Right lobe of liver (tissue), 6 donors: ENCODE measurements at regions not wholly inside any gene's neighbourhood (a gene's known extent, or its start where the extent isn't known, plus 50 kb on each side); places are given as distances from the start of the nearest gene placed in this dataset.
A peak's percentile ranks its signal among the peaks of the same experiment; 100 is the strongest.

Experiments
- ATAC-seq, 4 donors: fragments of 200-7000 bp; cut with Tn5 transposase; one replicate each; pipeline ENCODE4 v1.9.1; 2020; ENCODE audit warnings: mild to moderate bottlenecking in 4 of 4, moderate library complexity in 4 of 4
- DNase-seq, 3 donors: peaks; one replicate each; pipeline ENCODE4 v3.0.0-alpha.2; 2020
- H3K27ac ChIP-seq, 3 donors: fragments of 200-600 bp; one replicate each; pipeline ENCODE4 v1.8.0; 2022
- H3K27me3 ChIP-seq, 2 donors: fragments of 200-600 bp; one replicate each; pipeline ENCODE4 v1.8.0; 2022
- H3K36me3 ChIP-seq, 4 donors: fragments of 200-600 bp; sonication (generic) in 1 of 4; one replicate each; pipeline versions ENCODE4 v1.5.1 to v1.8.0; 2017 to 2022; ENCODE audit warnings: control low read depth in 1 of 4
- H3K4me1 ChIP-seq, 4 donors: fragments of 200-600 bp; sonication (generic) in 1 of 4; one replicate each; pipeline versions ENCODE4 v1.5.1 to v1.8.0; 2017 to 2022; ENCODE audit warnings: control low read depth in 1 of 4
- H3K4me3 ChIP-seq, 3 donors: fragments of 200-600 bp; one replicate each; pipeline ENCODE4 v1.8.0; 2022
- H3K9me3 ChIP-seq, 4 donors: fragments of 200-600 bp; sonication (generic) in 1 of 4; one replicate each; pipeline versions ENCODE4 v1.5.1 to v1.8.0; 2017 to 2022; ENCODE audit warnings: control low read depth in 1 of 4
- POLR2A ChIP-seq: fragments of 450-650 bp; IDR thresholded peaks from one replicate; pipeline ENCODE4 v1.6.1; 2017; ENCODE audit warnings: antibody characterized with exemption, mild to moderate bottlenecking
- WGBS: methylation state at CpG from one replicate; pipeline ENCODE4 v1.1.6; 2018; ENCODE audit warnings: low coverage, low lambda C conversion rate; ENCODE audit not compliant: insufficient coverage; ENCODE audit errors: missing lambda C conversion rate; 5-methylcytosine and 5-hydroxymethylcytosine counted together
- intact Hi-C, 2 donors: fragments of 100-400 bp; cut with DNase I; formaldehyde crosslinking; loops; one replicate each; pipeline versions ENCODE4 v1.11.2 to v1.14.1; 2022
- TF ChIP-seq, protein P1 (sequence below), 4 donors: fragments of 200-600 bp in 3 of 4; fragments of 450-650 bp in 1 of 4; IDR thresholded peaks; one replicate each; pipeline versions ENCODE4 v1.5.1 to v1.8.0; 2016 to 2022; ENCODE audit warnings: antibody characterized with exemption in 4 of 4, mild to moderate bottlenecking in 2 of 4
- donor health status: DM: no; HTN: yes; CAD: no.
- donor health status: DM: no; HTN: no; CAD: no.
- donor health status: DM: no; HTN: no; CAD: no.
- donor health status: DM: no; HTN: yes; CAD: no.
- donor health status: DM: no; HTN: yes; CAD: no.

DNA sequence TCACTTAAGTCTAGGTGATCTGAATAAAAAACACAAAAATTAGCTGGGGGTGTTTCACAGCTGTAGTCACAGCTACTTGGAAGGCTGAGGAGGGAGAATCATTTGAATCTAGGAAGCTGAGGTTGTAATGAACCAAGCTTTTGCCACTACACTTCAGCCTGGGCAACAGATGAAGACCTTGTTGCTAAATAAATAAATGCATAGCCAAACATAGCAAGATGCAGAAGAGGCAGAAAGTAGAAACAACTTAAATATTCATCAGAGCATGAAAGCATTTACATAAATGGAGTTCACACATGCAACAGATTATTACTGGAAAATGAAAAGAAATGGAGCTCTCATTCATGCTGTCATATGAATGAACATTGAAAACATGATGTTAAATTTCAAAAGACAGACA lies 348.9 kb upstream of the HSFY2 start:
- intact Hi-C loops: no loop called here

DNA sequence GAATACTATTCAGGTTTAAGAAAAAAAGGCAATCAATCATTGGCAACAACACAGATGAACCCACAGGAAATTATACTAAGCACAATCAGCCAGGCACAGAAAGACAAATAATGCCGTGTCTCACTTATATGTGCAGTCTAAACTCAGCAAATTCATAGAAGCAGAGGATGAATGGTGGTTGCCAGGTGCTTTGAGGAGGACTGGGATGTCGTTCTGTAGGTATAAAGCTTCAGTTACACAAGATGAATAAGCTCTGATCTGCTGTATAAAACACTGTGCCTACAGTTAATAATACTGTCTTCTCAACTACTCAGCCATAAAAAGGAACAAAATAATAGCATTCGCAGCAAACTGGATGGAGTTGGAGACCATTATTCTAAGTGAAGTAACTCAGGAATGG lies 324.8 kb upstream of the HSFY2 start:
- TF ChIP-seq, protein P1, sequence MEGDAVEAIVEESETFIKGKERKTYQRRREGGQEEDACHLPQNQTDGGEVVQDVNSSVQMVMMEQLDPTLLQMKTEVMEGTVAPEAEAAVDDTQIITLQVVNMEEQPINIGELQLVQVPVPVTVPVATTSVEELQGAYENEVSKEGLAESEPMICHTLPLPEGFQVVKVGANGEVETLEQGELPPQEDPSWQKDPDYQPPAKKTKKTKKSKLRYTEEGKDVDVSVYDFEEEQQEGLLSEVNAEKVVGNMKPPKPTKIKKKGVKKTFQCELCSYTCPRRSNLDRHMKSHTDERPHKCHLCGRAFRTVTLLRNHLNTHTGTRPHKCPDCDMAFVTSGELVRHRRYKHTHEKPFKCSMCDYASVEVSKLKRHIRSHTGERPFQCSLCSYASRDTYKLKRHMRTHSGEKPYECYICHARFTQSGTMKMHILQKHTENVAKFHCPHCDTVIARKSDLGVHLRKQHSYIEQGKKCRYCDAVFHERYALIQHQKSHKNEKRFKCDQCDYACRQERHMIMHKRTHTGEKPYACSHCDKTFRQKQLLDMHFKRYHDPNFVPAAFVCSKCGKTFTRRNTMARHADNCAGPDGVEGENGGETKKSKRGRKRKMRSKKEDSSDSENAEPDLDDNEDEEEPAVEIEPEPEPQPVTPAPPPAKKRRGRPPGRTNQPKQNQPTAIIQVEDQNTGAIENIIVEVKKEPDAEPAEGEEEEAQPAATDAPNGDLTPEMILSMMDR (IDR thresholded peaks at IDR 0.05): no peak
- no peak for TF ChIP-seq POLR2A
- no peaks in the 10 kb centered on the region for H3K9me3 ChIP-seq
- intact Hi-C loops: no loop called here
- no peak overlapping the region for H3K4me3 ChIP-seq
- DNase-seq: no peak
- no peak overlapping the region for H3K27ac ChIP-seq
- H3K4me1 ChIP-seq: no peaks in the 10 kb centered on the region
- WGBS: no CpG with 5 or more reads among the region's 3 CpGs
- no peaks in the 10 kb centered on the region for H3K27me3 ChIP-seq
- ATAC-seq: no peak
- H3K36me3 ChIP-seq: no peaks in the 10 kb centered on the region

More for the DNA sequence above, 348.9 kb upstream of the HSFY2 start:
- ATAC-seq: no peak
- Histone ChIP-seq H3K4me3 (no peak overlapping the region), H3K4me1 (no peaks in the 10 kb centered on the region), H3K27ac (no peak overlapping the region), H3K27me3 (no peaks in the 10 kb centered on the region), H3K36me3 (no peaks in the 10 kb centered on the region), H3K9me3 (no peaks in the 10 kb centered on the region)
- no peak for DNase-seq
- TF ChIP-seq, protein P1 (IDR thresholded peaks at IDR 0.05): no peak
- no peak for TF ChIP-seq POLR2A

DNA sequence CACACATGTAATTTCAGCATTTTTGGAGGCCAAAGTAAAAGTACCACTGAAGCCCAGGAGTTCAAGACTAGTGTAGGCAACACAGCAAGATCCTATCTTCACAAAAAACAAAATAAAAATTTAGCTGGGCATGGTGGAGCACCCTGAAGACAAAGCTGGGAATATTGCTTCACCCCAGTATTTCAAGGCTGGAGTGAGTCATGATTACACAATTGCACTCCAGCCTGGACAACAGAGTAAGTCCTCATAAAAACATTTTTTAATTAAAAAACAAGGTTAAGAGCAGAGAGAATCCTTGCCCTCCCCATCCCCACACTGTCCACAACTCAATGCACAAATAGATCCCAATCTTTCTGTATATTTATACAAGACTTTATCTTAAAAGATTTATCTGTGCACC lies 321.9 kb upstream of the HSFY2 start:
- no peaks in the 10 kb centered on the region for H3K4me1 ChIP-seq
- intact Hi-C loops: no loop called here
- H3K27me3 ChIP-seq: no peaks in the 10 kb centered on the region
- no peak for DNase-seq
- no peak overlapping the region for H3K4me3 ChIP-seq
- no peak overlapping the region for H3K27ac ChIP-seq
- H3K9me3 ChIP-seq: no peaks in the 10 kb centered on the region
- H3K36me3 ChIP-seq: no peaks in the 10 kb centered on the region
- no peak for TF ChIP-seq POLR2A
- TF ChIP-seq, protein P1 (IDR thresholded peaks at IDR 0.05): no peak
- no peak for ATAC-seq

DNA sequence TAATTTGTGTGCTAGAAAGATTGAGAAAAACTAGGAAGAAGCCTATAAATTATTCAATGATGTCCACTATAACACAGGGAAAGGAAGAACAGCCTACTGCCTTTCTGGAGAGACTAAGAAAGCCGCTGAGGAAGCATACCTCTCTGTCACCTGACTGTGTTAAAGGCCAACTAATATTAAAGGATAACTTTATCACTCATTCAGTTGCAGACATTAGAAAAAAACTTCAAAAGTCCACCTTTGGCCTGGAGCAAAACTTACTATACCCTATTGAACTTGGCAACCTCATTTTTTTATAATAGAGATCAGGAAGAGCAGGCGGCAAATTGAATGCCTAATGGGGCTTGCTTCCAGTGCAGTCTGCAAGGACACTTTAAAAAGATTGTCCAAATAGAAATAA lies 309.5 kb upstream of the HSFY2 start:
- Histone ChIP-seq H3K27me3 (no peaks in the 10 kb centered on the region), H3K4me1 (no peaks in the 10 kb centered on the region), H3K27ac (no peak overlapping the region), H3K36me3 (no peaks in the 10 kb centered on the region), H3K4me3 (no peak overlapping the region), H3K9me3 (no peaks in the 10 kb centered on the region)
- no CpG with 5 or more reads among the region's 2 CpGs for WGBS
- intact Hi-C loops: no loop called here
- no peak for DNase-seq
- ATAC-seq: no peak
- TF ChIP-seq, protein P1 (IDR thresholded peaks at IDR 0.05): no peak
- TF ChIP-seq POLR2A: no peak

DNA sequence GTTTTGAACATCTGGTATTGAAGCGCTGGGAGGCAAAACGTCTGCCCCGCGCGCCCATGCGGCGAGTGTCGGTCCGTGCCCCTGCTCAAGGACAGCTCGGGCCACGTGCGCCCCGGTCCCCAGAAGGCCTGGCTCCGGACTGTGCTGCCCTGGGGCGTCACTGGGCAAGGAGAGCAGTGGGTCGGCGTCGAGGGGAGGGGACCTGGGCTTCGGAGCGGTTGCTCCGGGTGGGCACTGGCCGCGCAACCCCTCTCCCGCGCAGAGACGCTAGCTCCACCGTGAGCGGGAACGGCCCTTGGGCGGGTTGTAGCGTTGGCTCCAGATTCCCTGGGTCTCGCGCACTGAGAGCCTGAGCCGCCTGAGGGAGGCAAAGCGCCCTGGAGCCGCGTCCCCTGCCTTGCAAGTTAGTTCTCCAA lies 304.2 kb upstream of the HSFY2 start:
- ATAC-seq (peak in 1 of 4 donors; percentile 37), DNase-seq (peak in 1 of 3 donors; percentile 56)
- Histone ChIP-seq H3K27me3 (no peaks in the 10 kb centered on the region), H3K36me3 (no peaks in the 10 kb centered on the region), H3K4me3 (no peak overlapping the region), H3K9me3 (no peaks in the 10 kb centered on the region), H3K27ac (no peak overlapping the region), H3K4me1 (no peaks in the 10 kb centered on the region)
- TF ChIP-seq, protein P1 (IDR thresholded peaks at IDR 0.05): no peak
- TF ChIP-seq POLR2A: no peak
- intact Hi-C loops: no loop called here
- no CpG with 5 or more reads among the region's 37 CpGs for WGBS
